AG10803 (cell line): ENCODE measurements at regions not wholly inside any gene's neighbourhood (a gene's known extent, or its start where the extent isn't known, plus 50 kb on each side); places are given as distances from the start of the nearest gene placed in this dataset.

Source experiments
- DNase-seq: peaks from one replicate; pipeline ENCODE4 v3.0.0; 2010; ENCODE audit warnings: low read depth
- H3K4me3 ChIP-seq: 2 replicates; pipeline ENCODE4 v1.5.1; 2011; ENCODE audit warnings: mild to moderate bottlenecking, low read length, control low read depth
- TF ChIP-seq, protein P1 (sequence below): conservative IDR thresholded peaks from 2 replicates; pipeline ENCODE4 v1.5.1; 2011; ENCODE audit warnings: mild to moderate bottlenecking, low read length, control low read depth, inconsistent platforms

GRCh38 chr15:69841113-69841828 is 256.4 kb downstream of the TLE3 start:
- TF ChIP-seq, protein P1, sequence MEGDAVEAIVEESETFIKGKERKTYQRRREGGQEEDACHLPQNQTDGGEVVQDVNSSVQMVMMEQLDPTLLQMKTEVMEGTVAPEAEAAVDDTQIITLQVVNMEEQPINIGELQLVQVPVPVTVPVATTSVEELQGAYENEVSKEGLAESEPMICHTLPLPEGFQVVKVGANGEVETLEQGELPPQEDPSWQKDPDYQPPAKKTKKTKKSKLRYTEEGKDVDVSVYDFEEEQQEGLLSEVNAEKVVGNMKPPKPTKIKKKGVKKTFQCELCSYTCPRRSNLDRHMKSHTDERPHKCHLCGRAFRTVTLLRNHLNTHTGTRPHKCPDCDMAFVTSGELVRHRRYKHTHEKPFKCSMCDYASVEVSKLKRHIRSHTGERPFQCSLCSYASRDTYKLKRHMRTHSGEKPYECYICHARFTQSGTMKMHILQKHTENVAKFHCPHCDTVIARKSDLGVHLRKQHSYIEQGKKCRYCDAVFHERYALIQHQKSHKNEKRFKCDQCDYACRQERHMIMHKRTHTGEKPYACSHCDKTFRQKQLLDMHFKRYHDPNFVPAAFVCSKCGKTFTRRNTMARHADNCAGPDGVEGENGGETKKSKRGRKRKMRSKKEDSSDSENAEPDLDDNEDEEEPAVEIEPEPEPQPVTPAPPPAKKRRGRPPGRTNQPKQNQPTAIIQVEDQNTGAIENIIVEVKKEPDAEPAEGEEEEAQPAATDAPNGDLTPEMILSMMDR, result no peak
- H3K4me3 ChIP-seq, result no peak overlapping the region
- peak; percentile 34 for DNase-seq

GRCh38 chr15:69842851-69843250 is 254.9 kb downstream of the TLE3 start:
- DNase-seq, result no peak
- TF ChIP-seq, protein P1, result no peak
- H3K4me3 ChIP-seq, result no peak overlapping the region

- TF ChIP-seq, protein P1, result no peak
- DNase-seq, result no peak
- no peak overlapping the region for H3K4me3 ChIP-seq
Observed at GRCh38 chr15:69843276-69843899, 254.3 kb downstream of the TLE3 start.

DNA sequence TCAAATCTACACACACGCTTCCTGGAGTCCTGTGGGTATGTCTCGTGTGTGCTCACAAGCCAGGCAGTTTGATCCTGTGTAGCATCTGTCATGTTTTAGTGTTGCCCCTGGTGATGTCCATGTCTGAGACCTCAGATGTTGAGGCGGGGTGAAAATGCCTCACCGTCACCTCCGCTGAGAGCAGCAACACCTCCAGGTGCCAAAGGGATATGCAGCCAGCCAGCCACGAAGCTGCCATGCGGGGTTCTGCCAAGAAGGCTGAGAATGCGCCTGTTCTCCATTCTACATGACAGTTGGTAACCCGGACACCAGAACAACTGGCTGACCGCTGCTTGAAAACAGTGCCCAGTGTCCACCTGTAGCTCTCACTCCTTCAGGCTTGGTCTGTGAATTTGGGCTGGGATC is 253.8 kb downstream of the TLE3 start:
- DNase-seq, result no peak
- TF ChIP-seq, protein P1, result no peak
- no peak overlapping the region for H3K4me3 ChIP-seq

- DNase-seq, result no peak
- H3K4me3 ChIP-seq, result no peak overlapping the region
- TF ChIP-seq, protein P1, result no peak
Observed at GRCh38 chr15:69845159-69845558, 252.6 kb downstream of the TLE3 start.

GRCh38 chr15:69847625-69848024 is 250.1 kb downstream of the TLE3 start:
- no peak for DNase-seq
- TF ChIP-seq, protein P1, result no peak

GRCh38 chr15:69848096-69848495 is 249.6 kb downstream of the TLE3 start:
- TF ChIP-seq, protein P1, result no peak
- DNase-seq, result no peak
- H3K4me3 ChIP-seq, result no peak overlapping the region

More at GRCh38 chr15:69847625-69848024, 250.1 kb downstream of the TLE3 start:
- no peak overlapping the region for H3K4me3 ChIP-seq
